Muscle of arm (tissue), 1 donor: ENCODE measurements at regions not wholly inside any gene's neighbourhood (a gene's known extent, or its start where the extent isn't known, plus 50 kb on each side); places are given as distances from the start of the nearest gene placed in this dataset.

Experiments used
- DNase-seq: peaks from one replicate; pipeline ENCODE4 v3.0.0-alpha.2; 2013

DNA sequence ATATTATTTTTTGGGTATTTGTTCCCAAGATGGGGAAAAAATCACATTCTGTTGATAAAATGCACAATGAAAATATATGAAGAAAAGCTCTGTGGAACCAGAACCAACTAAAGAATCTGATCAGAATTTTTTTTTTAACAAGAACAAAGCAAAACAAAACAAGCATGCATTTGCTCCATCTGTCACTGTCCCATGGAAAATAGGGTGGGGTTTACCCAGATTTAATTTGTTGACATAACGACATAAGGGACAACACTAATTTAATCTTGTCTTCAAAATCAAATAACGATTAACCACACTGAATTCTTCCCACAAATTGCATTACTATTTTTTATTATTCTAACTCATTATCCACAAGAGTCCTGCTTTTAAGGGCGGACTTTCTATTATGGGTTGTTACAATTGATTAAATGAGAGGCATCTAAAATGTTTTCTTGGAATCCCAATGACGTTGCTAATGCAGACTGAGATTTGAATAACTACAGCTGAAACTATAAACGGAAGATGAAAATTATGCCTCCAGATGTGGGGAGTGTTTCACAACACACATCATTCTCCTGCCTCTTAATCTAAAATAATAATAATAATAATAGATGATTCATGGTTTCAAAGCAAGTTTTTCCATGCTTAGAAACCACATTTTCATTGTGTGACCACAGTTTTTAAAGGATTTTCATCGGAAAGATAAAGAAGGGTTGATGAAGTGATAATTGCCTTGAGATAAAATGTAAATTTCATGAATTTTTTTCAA lies 307.0 kb upstream of the CPEB2 start:
- no peak for DNase-seq

DNA sequence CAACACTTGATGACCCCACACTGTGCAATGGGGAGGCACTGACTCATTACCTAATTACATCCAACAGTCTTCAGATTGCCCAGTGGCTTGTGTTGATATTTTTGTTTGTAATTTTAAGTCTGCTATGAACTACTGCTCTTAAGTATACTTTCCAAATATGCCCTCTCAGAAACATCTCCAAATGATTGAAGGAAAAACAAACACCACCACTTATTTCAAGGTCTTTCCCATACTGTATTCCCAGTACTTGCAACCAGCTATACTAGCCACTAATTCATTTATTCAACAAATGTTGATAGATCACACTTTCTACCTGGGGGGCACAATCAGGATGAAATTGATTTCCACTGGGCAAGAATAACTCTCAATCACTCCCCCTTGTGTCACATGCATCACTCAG lies 302.2 kb upstream of the CPEB2 start:
- DNase-seq: no peak

DNA sequence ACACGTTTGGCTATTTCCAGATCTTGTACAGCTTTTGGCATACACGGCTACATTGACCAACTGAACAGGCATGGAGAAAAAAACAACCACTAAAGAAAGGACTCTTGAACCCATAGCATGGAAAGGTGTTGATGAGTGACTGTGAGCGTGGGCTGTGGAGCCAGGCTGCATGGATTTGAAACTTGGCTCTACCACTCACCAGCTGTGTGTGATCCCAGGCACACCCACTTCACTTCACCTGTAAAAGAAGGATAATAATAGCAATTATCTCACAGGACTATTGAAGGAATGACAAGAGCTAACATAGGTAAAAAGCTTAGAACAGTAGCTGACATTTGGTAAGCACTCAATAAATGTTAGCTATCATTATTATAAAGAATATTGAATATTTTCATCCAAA lies 301.7 kb upstream of the CPEB2 start:
- no peak for DNase-seq

DNA sequence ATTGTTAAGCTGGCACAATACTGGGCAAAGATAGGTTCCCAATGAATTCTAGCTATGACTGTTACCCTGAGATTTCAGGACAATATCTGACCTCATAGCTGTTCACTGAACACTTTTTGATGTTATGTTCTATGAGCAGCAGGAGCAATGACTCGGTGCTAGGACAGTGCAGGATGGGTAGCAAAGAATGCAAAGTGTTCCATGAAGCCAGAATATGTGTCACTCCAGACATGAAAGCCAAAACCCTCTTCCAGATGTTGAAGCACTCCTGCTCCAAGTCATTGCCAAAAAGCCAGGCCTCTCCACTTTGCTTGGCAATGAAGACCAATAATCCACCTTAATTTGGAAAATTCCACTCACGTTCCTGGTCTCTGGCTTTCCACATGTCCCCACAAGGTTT lies 300.9 kb upstream of the CPEB2 start:
- peak; percentile 34 for DNase-seq

DNA sequence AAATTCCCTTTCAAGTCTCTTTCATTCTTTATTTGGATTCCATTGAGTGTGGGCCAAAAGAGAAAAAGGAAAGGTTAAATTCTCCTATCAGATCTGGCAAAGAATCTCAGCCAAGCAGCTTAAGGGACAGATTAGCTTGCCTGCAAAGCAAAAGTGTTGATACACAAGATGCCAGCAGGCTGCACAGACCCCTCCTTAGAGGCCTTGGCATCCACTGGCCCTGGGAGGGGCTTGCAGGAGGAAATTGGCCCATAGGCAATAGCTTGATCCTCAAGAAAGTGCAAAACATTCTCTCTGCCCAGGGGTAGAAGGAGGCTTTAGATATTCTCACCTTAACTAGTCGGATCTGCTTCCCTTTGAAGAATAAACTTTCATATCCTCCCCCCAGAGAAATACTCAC lies 300.4 kb upstream of the CPEB2 start:
- DNase-seq: no peak

DNA sequence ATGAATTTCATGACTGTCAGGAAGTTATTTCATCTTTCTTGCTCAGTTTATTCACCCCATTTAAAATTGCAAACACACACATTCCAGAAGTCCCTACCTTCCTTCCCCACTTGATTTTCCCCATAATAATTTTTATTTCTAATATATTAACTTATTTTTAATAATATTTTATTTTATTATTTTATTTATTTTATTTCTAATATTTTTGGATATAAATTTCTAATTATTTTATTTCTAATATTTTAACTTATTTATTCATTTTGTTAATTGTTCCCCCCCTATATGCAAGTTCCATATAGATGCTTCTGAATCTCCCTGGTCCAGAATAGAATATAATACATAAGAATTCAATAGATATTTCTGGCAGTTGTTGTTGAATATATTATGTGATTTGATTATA lies 293.7 kb upstream of the CPEB2 start:
- DNase-seq: no peak

DNA sequence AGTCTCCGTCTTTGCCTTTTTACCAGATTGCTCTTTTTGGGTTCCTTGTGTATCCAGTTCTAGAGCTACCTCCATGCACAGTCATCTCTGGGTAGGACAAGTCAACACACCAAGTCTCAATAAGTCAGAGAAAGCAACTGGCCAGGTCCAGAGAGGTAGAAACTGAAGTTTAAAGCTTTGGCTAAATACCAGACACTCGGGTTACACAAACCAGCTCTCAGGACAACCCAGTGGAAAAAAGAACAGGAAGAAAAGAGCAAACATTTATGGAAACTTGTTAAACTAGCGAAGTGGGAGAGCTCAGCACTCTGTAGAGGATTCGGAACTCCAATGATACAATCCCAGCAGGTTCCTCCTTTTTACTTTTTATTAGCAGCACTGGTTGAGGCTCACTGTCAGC lies 291.0 kb upstream of the CPEB2 start:
- no peak for DNase-seq

DNA sequence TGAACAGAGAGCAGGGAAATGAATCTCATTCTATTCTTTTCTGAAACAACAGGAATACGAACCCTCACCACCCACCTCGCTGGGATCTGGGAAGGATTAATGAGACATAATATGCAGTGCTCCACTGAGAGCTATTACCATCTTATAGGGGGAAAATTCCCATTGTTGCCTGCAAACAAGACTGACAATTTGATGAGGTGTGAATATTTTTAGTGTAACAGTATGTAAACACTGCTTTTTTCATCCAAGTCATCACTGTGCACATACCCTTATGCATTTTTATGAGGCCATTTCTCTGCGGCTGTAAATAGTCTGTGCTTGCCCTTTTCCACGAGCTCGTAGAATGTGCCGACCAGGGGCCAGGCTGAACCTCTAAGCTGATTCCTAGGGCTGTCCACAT lies 285.6 kb upstream of the CPEB2 start:
- DNase-seq: no peak

DNA sequence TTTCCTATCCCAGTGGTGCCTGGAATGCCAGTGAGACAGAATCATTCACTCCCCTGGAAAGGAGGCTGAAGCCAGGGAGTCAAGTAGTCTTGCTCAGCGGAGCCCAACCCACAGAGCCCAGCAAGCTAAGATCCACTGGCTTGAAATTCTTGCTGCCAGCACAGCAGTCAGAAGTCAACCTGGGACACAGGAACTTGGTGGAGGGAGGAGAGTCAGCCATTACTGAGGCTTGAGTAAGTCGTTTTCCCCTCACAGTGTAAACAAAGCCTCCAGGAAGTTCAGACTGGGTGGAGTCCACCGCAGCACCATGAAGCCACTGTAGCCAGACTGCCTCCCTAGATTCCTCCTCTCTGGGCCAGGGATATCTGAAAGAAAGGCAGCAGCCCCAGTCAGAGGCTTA lies 283.2 kb upstream of the CPEB2 start:
- DNase-seq: no peak

DNA sequence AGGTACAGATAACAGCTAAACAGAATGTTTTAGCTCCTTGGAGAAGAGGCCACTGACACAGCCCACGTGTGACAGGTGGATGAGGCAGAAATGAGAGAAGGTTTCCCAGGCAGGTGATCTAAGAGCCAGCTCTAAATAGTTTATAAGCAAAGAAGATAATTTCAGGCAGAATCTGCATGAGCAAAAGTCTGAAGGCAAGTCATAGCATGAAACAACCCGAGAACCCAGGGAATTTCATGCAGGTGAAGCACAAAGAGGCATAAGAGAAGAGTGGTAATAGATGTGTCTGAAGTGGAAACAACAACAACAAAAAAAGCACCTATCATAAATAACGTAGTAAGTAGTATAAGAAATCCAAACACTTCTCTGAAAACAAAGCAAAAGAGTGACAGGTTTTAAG lies 275.8 kb upstream of the CPEB2 start:
- DNase-seq: no peak

DNA sequence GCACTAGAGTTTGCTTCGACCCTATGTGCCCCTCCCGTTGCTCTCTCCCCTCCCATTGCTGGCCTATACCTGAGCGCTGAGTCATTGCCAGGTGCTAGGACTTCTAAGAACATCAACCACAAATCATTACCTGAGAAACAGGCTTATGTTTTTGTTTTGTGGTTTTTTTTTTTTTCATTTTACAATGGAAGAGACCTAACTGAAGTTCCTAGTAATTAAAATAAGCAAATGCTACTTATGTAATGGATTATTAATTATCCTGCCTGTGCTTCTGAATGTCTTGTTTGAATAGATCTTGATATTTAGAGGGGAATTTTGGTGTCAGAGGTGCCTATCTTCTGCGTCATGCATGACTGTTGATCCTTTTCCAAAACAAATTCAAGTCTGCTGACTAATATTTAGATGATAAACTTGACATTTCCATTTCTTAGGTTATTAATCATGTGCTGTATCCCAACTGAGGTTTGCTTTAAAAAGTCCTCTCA lies 275.4 kb upstream of the CPEB2 start:
- DNase-seq: no peak

DNA sequence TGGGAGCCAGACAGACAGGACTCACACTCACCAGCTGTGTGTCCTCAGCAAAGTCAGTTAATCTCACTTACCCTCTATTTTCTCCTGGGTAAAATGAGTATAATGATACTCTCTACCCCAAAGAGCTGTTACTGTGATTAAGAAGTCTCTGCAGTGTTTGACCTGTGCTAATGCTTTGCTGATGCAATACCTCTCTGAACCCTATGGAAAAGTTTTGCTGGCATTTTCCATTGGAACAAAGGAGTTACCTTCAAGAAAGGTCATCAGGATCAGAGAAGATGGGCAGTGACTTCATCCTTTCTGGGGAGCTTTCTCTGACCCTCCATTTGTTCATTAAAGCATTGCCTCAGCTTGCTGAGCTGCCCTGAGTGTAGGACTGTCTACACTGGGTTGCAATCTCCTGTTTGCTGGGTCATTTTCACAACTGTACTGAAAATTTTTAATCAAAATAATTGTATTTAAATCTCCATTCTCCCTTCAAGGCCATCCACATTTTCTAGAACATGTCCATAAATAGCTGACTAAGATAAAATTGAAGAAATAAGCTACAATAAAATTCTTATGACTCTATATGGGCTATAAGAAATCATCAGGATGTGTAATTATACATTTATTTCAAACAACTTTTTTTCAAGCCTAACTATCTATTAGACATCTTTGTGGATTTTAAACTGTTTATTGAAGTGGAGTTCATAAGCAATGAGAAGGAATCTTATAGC lies 272.8 kb upstream of the CPEB2 start:
- no peak for DNase-seq

DNA sequence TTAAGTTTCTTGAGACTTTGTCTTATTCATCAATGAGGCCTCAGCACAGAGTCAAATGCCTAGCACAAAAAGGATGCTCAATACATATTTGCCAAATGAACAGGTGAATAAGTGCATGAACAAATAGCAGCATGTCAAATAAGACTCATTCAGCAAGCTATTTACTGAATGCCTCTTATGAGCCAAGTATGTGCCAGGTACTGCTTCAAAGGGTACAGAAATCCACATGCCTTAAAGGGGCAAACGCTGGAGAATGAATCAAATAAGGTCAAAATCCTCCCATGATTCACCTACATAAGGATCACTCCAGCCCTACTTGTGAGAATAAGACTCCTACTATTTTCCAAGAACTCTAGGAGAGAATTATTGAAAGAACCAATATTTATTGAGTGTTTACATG lies 260.2 kb upstream of the CPEB2 start:
- DNase-seq: no peak

DNA sequence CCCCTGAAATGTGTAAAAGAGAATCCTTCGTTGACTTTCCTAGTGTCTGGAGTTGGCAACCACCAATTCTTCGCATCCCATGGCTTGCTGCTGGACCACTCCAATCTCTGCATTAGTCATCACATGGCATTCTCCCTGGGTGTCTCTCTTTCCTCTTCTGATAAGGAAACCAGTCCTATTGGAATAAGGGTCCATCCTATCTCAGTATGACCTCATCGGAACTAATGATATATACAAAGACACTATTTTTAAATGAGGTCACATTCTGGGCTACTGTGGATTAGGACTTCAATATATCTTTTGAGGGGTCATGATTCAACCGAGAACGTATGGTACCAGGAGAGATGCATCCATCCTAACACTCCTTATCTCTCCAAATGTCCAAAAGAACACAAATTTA lies 259.1 kb upstream of the CPEB2 start:
- no peak for DNase-seq

DNA sequence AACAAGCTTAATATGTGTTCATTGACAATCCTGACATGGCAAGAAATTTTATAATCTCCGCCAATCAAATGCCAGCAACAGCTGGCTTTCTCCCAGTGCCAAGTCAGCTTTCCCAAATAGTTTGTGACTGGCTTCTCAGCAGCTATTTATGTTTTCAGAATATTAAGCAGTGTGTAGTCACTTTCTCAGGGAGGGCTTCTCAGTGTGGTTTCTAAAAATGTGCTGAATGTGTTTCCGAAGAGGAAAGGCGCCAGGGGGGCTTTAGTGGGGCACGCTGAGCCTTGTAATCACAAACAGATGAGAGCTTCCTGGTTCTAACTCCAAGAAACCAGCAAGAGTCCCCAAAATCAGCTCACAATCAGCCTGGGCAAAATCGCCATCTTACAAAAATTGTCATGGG lies 258.7 kb upstream of the CPEB2 start:
- no peak for DNase-seq

DNA sequence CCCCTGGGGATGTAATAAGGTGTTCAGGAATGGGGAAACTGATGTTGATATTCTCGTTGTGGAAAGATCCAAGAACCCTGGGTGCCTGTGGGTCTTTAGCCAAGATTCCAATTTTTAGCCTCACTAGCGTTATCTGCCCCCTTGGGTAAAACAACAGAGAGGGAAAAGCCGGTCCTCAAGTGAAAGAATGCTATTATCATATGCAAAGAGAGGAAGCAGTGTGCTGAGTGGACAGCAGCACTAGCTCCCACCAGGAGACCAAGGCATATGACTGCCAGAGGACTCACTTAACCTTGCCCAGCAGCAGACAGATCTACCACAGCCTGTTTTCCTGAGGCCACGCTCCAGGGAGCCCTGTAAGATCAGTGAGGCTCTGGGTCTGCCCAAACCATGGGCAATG lies 257.9 kb upstream of the CPEB2 start:
- DNase-seq: no peak

DNA sequence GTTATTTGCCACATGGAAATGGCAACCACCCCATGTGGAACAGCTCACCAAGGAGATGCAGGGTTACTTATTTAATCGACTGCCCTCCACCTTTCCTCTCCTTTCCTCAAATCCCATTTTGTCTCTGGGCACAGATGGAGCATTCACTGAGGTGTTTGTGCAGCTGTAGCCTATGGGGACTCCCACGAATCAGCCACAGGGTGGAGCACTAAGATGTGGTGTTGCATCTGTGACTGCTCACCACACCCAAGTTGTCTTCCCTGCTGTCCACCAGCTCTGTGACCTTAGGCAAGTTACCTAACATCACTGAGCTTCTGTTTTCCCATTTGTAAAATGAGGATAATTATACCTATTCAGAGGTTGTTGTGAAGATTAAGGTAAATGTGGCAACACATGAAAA lies 252.4 kb upstream of the CPEB2 start:
- no peak for DNase-seq

DNA sequence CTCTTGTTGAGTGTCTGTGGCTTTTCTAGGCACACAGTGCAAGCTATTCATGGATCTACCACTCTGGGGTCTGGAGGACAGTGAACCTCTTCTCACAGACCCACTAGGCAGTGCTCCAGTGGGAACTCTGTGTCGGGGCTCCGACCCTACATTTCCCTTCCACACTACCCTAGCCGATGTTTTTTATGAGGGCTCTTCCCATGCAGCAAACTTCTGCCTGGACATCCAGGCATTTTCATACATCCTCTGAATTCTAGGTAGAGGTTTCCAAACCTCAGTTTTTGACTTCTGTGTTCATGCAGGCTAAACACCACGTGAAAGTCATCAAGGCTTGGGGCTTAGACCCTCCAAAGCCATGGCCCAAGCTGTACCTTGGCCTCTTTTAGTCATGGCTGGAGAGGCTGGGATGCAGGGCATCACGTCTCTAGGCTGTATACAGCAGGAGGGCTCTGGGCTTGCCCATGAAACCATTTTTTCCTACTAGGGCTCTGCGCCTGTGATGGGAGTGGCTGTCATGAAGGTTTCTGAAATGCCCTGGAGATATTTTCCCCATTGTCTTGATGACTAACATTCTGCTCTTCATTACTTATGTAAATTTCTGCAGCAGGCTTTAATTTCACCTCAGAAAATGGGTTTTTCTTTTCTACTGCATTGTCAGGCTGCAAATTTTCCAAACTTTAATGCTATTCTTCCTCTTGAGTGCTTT lies 249.8 kb upstream of the CPEB2 start:
- no peak for DNase-seq

DNA sequence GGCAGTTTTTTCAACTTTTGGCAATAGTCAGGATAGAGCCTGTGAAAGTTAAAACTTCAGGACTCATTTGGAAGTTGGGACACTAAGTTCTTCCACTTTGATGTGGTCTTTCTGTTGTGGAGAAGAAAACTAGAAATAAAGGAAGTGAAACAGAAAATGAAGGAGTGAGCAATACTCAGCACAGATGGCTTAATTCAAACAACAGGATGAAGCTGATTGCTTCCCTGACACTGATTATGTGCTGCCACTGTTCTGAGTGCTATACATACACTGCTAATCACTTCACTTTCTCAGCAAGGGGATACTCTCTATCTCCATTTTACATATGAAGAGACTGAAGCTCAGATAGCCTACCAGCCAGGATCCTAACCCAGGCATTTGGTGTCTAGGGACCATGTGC lies 235.1 kb upstream of the CPEB2 start:
- no peak for DNase-seq

DNA sequence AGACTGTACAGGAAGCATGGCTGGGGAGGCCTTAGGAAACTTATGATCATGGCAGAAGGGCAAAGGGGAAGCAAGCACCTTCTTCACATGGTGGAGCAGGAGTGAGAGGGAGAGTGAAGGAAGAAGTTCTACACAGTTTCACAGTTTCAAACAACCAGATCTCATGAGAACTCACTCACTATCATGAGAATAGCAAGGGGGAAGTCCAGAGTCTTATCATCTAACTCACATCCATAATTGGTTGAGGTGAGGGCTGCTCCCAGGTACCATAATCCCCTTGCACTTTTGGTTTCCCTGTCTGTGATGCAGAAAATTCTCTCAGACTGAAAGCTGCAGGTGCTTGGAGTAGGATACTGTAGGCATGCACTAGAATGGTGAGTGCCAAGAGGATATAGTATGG lies 233.8 kb upstream of the CPEB2 start:
- DNase-seq: no peak

DNA sequence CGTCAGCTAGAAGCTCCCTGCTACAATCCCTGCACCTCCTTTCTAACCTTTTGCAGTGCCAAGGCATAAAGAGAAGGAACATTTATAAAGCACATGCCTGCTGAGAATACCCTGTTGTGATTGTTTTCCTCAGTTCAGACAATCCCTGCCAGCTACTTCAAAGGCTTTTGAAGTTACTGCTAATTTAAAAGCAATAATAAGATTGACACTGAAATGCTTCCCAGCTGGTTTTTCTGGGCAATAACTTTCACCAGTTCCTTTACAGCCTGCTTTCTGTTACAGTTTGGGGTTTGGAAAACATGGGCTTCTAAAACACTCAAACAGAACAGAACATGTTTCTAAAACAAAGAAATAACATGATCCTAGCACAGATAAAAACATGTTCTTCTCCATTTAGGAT lies 232.3 kb upstream of the CPEB2 start:
- DNase-seq: no peak

DNA sequence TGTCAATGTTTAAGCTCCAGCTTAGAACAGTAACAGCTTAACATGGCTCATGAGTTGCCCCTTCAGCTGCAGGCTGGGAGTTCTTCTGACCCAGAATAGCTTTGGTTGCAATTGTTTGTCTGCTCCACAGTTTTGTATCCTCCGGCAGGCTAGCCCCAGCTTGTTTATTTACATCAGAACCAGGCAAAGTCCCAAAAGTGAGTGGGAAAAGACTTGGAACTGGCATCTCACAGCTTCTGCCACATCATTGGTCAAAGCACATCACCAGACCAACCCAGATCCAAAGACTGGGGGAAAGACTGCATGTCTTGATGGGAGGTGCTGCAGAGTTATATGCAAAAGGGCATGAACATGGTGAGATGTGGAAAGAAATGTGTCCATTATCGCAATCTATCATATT lies 231.2 kb upstream of the CPEB2 start:
- no peak for DNase-seq

DNA sequence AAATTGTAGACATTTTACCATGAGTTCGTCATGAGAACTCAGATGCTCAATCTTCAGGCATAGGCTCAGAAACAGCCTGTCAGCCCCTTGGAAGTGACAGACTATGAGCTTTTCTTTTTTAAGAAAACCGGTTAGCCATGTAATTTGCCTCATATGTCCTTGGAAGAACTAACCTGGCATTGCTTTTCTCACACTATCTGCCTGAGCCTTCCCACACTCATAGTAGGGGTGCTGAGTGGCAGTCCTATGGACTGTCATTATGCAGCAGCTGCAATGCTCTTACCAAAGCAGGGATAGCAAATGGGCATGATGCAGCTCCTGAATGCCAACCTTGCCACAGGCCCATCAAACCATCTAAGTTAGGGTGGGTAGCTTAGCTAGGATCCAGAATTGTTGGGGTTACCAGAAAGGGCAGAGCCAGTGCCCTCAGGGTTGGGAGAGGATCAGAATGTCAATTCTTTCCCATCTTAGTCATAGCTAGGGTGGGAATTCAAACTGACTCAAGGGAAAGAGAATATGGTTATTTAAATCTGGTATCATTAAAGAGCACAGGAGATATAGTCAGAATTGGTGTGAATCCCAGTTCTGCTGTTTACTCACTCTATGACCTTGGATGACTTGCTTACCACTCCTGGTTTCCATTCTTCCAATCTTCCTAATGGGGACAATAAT lies 230.6 kb upstream of the CPEB2 start:
- no peak for DNase-seq
